ENCODE measurements at regions not wholly inside any gene's neighbourhood (a gene's known extent, or its start where the extent isn't known, plus 50 kb on each side); places are given as distances from the start of the nearest gene placed in this dataset.

DNA sequence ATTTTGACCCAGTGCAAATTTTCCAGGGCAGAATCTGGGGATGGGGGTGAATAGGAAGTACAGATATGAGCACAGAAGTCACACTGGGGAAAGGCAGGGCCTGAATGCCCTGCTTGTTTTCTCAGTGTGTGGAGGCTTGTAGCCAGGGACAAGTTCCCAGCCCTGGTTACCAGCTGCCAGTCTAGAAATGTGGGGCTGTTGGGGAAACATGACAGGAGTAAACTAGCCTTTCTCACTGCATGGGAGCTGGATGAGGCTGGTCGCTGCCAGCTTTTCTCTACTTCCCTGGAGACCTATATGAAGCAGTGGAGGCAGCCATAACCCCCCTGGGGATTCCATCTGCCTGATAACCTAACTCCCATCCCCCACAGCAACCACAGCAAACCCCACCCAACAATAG lies 2267.7 kb downstream of the PCDH9 start:
- no peaks in the 10 kb centered on the region for H3K36me3 ChIP-seq (replicated peaks; ENCODE audit: low read depth, low read length)
- no peak overlapping the region for H3K27ac ChIP-seq (ENCODE audit: low read length)
- H3K27me3 ChIP-seq (ENCODE audit: low read depth, low read length), result no peaks in the 10 kb centered on the region
- H3K9ac ChIP-seq (ENCODE audit: low read length), result no peak overlapping the region
- no peak overlapping the region for H3K4me2 ChIP-seq (ENCODE audit: low read length)
- TF ChIP-seq, protein P1, sequence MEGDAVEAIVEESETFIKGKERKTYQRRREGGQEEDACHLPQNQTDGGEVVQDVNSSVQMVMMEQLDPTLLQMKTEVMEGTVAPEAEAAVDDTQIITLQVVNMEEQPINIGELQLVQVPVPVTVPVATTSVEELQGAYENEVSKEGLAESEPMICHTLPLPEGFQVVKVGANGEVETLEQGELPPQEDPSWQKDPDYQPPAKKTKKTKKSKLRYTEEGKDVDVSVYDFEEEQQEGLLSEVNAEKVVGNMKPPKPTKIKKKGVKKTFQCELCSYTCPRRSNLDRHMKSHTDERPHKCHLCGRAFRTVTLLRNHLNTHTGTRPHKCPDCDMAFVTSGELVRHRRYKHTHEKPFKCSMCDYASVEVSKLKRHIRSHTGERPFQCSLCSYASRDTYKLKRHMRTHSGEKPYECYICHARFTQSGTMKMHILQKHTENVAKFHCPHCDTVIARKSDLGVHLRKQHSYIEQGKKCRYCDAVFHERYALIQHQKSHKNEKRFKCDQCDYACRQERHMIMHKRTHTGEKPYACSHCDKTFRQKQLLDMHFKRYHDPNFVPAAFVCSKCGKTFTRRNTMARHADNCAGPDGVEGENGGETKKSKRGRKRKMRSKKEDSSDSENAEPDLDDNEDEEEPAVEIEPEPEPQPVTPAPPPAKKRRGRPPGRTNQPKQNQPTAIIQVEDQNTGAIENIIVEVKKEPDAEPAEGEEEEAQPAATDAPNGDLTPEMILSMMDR (IDR thresholded peaks at IDR 0.05; ENCODE audit: low read depth, low read length), result no peak
- TF ChIP-seq EZH2phosphoT487 (IDR thresholded peaks at IDR 0.05; ENCODE audit: low read depth), result no peak
- H2AFZ ChIP-seq (ENCODE audit: low read depth, low read length), result no peak overlapping the region
- no peaks in the 10 kb centered on the region for H3K79me2 ChIP-seq (ENCODE audit: low read length)
- no peaks in the 10 kb centered on the region for H3K4me1 ChIP-seq (ENCODE audit: low read length)
- no peaks in the 10 kb centered on the region for H3K9me3 ChIP-seq (ENCODE audit: insufficient read depth, low read length)
- no peaks in the 10 kb centered on the region for H4K20me1 ChIP-seq (ENCODE audit: insufficient read depth, low read length)
- H3K4me3 ChIP-seq (ENCODE audit: low read length), result no peak overlapping the region

DNA sequence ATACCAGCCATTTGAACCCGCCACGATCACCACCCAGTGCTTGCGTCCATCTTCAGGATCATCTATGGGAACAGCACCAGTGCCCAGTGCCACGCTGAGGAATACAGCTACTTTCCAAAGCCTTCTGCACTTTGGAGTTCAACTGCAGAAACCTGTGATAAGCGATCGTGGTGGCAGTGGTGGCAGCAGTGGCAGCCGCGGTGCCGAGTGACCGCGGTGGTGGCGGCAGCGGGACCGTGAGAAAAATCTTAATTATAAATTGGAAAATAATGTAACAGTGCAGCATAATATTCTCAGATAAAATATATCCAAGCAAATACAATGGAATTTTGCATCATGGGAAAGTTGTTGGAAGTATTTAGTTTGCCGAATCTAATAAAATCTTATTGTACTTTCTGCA lies 2270.9 kb downstream of the PCDH9 start:
- no peaks in the 10 kb centered on the region for H3K4me1 ChIP-seq (ENCODE audit: low read length)
- no peak overlapping the region for H2AFZ ChIP-seq (ENCODE audit: low read depth, low read length)
- H3K4me3 ChIP-seq (ENCODE audit: low read length), result no peak overlapping the region
- no peaks in the 10 kb centered on the region for H3K27me3 ChIP-seq (ENCODE audit: low read depth, low read length)
- H3K4me2 ChIP-seq (ENCODE audit: low read length), result no peak overlapping the region
- no peak overlapping the region for H3K27ac ChIP-seq (ENCODE audit: low read length)
- no peaks in the 10 kb centered on the region for H3K79me2 ChIP-seq (ENCODE audit: low read length)
- no peak for TF ChIP-seq EZH2phosphoT487 (IDR thresholded peaks at IDR 0.05; ENCODE audit: low read depth)
- TF ChIP-seq, protein P1 (IDR thresholded peaks at IDR 0.05; ENCODE audit: low read depth, low read length), result no peak
- H3K9me3 ChIP-seq (ENCODE audit: insufficient read depth, low read length), result no peaks in the 10 kb centered on the region
- H3K36me3 ChIP-seq (replicated peaks; ENCODE audit: low read depth, low read length), result no peaks in the 10 kb centered on the region
- H3K9ac ChIP-seq (ENCODE audit: low read length), result no peak overlapping the region
- no peaks in the 10 kb centered on the region for H4K20me1 ChIP-seq (ENCODE audit: insufficient read depth, low read length)

DNA sequence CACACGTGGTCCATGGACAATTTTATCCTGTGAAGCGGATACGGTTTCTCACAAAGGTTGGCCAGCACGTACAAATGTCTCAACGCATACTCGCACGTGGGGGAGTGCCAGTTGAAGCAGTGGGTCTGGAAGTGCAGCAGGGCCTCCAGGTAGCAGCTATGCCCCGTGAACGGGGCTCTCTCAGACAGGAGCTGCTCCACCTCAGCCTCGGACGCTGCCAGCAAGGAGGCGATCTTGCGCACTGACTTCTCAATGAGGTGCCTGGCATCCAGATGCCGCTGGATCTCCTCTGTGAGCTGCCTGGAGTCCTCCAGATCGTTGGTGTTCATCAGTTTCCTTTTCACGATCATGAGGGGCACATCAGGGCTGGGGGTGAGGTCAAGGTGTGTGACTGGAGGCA lies 2272.0 kb downstream of the PCDH9 start:
- Histone ChIP-seq H3K4me3 (ENCODE audit: low read length) (no peak overlapping the region), H3K36me3 (replicated peaks; ENCODE audit: low read depth, low read length) (no peaks in the 10 kb centered on the region), H3K27ac (ENCODE audit: low read length) (no peak overlapping the region), H3K79me2 (ENCODE audit: low read length) (no peaks in the 10 kb centered on the region), H3K9ac (ENCODE audit: low read length) (no peak overlapping the region), H4K20me1 (ENCODE audit: insufficient read depth, low read length) (no peaks in the 10 kb centered on the region), H3K27me3 (ENCODE audit: low read depth, low read length) (no peaks in the 10 kb centered on the region), H3K9me3 (ENCODE audit: insufficient read depth, low read length) (no peaks in the 10 kb centered on the region), H3K4me2 (ENCODE audit: low read length) (no peak overlapping the region), H2AFZ (ENCODE audit: low read depth, low read length) (no peak overlapping the region), H3K4me1 (ENCODE audit: low read length) (no peaks in the 10 kb centered on the region)
- TF ChIP-seq, protein P1 (IDR thresholded peaks at IDR 0.05; ENCODE audit: low read depth, low read length), result no peak
- no peak for TF ChIP-seq EZH2phosphoT487 (IDR thresholded peaks at IDR 0.05; ENCODE audit: low read depth)

DNA sequence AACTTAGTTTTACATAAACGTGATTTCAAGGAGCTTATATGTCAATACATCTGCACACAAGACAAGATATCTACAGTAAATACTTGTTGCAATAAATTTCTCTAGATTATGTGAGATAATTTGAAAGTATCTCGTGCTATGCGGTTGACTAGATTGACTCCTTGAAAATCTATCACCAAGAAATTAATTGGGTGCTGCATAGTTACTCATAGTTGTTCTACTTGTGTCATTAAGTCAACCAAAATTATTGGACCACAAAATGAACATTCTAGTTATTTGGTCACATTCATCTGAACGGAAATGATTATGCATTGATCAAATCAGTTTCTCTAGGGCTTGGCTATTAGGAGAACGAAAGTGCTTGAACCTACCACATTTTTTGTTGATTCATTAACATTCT lies 2291.5 kb downstream of the PCDH9 start:
- no peaks in the 10 kb centered on the region for H3K9me3 ChIP-seq (ENCODE audit: insufficient read depth, low read length)
- H2AFZ ChIP-seq (ENCODE audit: low read depth, low read length), result no peak overlapping the region
- no peak overlapping the region for H3K4me2 ChIP-seq (ENCODE audit: low read length)
- no peaks in the 10 kb centered on the region for H3K27me3 ChIP-seq (ENCODE audit: low read depth, low read length)
- no peaks in the 10 kb centered on the region for H3K4me1 ChIP-seq (ENCODE audit: low read length)
- no peaks in the 10 kb centered on the region for H3K79me2 ChIP-seq (ENCODE audit: low read length)
- H3K9ac ChIP-seq (ENCODE audit: low read length), result no peak overlapping the region
- H3K27ac ChIP-seq (ENCODE audit: low read length), result no peak overlapping the region
- H3K36me3 ChIP-seq (replicated peaks; ENCODE audit: low read depth, low read length), result no peaks in the 10 kb centered on the region
- H3K4me3 ChIP-seq (ENCODE audit: low read length), result no peak overlapping the region
- H4K20me1 ChIP-seq (ENCODE audit: insufficient read depth, low read length), result no peaks in the 10 kb centered on the region
- TF ChIP-seq, protein P1 (IDR thresholded peaks at IDR 0.05; ENCODE audit: low read depth, low read length), result no peak
- TF ChIP-seq EZH2phosphoT487 (IDR thresholded peaks at IDR 0.05; ENCODE audit: low read depth), result no peak
